NOMO-1 (cell line): ENCODE measurements at regions not wholly inside any gene's neighbourhood (a gene's known extent, or its start where the extent isn't known, plus 50 kb on each side); places are given as distances from the start of the nearest gene placed in this dataset.
A peak's percentile ranks its signal among the peaks of the same experiment; 100 is the strongest.
"Not testable (repeated sequence)": the region's sequence is repeated elsewhere in the genome, so short reads cannot be mapped to it uniquely, and the experiment has no call there.

Source experiments
- DNase-seq, 2 experiments: peaks; one replicate each; lab custom pipeline; 2025; ENCODE audit not compliant: unreplicated experiment in 2 of 2; lab: John Stamatoyannopoulos, UW

- DNase-seq, result not testable (repeated sequence)
These were observed 191.8 kb downstream of the KLRB1 start for GRCh38 chr12:9415898-9416297.

- not testable (repeated sequence) for DNase-seq
These were observed 193.9 kb downstream of the KLRB1 start for GRCh38 chr12:9413862-9414261.

- not testable (repeated sequence) for DNase-seq
These were observed 195.3 kb downstream of the KLRB1 start for GRCh38 chr12:9412459-9412858.

DNA sequence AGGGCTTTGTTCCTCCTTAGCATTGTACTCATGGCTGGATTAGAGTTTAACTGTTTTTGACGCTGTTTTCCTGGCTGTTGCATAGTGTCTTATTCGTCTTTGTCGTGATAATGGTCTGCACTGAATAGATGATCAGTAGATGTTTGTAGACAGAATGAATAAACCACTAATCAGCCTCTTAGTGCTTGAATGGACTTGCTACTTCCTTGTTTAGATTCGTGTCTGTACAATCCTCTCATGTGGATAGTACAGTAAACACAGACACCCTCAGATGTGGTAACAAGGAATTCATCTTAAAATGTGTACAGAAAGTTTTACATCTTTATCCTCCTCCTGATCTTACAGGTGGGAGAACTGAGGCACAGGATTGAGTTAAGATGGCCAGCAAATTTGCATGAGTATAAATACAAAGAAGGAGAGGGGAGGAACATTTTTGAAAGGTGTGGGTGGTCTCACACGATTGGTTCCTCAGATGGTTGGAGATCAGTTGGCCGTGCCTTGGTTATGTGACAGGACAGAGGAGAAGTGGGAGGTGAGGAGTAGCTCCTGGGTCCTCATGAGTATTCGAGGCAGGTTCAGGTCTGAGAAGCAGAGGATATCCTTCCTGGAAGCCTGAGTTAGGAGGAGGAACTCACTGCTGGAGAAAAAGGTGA lies 196.0 kb downstream of the KLRB1 start:
- DNase-seq, result not testable (repeated sequence)

DNA sequence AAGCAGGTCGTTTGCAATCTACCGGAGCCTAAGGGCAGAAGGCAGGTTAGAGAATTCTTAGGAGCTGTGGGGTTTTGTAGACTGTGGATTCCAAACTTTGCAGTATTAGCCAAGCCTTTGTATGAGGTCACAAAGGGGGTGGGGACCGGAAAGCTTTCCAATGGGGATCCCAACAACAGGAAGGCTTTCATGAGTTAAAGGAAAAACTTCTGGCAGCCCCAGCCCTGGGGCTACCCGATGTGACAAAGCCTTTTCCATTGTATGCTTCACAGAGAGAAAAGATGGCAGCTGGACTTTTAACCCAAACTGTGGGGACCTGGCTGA lies 199.2 kb upstream of the PZP start:
- not testable (repeated sequence) for DNase-seq

DNA sequence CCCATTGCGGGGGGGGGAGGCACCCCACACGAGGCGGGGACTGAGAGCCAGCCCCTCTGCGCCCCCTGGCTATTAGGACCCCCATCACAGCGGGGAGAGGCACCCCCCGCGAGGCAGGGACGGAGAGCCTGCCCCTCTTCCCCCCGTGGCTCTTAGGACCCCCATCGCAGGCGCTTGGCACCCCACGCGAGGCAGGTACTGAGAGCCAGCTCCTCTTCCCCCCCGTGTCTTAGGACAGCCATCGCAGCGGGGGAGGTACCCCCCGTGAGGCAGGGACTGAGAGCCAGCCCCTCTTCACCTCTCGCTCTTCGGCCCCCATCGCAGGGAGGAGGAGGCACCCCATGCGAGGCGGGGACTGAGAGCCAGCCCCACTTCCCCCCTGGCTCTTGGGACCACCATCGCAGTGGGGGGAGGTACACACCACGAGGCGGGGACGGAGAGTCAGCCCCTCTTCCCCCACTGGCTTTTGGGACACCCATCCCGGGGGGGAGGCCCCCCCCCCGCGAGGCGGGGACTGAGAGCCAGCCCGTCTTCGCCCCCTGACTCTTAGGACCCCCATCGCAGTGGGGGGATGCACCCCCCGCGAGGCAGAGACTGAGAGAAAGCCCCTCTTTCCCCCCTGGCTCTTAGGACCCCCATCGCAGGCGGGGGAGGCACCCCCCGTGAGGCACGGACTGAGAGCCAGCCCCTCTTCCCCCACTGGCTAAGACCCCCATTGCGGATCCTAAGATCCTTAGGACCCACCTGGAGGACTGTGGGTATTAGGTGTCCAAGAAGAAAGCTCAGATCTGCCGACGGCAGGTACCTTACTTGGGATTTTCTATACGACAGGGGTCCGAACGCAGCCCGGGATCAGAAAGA lies 198.6 kb upstream of the PZP start:
- DNase-seq, result no peak

DNA sequence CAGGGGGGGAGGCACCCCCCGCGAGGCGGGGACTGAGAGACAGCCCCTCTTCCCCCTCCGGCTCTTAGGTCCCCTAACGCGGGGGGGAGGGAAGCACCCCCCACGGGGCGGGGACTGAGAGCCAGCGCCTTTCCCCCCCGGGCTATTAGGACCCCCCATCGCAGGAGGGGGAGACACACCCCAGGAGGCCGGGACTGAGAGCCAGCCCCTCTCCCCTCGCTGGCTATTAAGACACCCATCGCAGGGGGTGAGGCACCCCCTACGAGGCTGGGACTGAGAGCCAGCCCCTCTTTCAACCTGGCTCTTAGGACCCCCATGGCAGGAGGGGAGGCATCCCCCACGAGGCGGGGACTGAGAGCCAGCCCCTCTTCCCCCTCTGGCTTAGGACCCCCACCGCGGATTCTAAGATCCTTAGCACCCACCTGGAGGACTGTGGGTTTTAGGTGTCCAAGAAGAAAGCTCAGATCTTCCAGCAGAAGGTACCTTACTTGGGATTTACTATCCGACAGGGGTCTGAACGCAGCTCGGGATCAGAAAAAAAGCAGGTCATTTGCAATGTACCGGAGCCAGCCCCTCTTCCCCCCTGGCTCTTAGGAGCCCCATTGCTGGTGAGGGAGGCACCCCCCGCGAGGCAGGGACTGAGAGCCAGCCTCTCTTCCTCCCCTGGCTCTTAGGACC lies 197.8 kb upstream of the PZP start:
- no peak for DNase-seq

- no peak for DNase-seq
These were observed 196.5 kb upstream of the PZP start for GRCh38 chr12:9404469-9405260.

- no peak for DNase-seq
These were observed 195.8 kb upstream of the PZP start for GRCh38 chr12:9404031-9404430.

GRCh38 chr12:9402432-9403040 lies 194.3 kb upstream of the PZP start:
- not testable (repeated sequence) for DNase-seq

- DNase-seq, result not testable (repeated sequence)
These were observed 188.2 kb upstream of the PZP start for GRCh38 chr12:9396367-9396766.

GRCh38 chr12:9395220-9395619 lies 187.0 kb upstream of the PZP start:
- not testable (repeated sequence) for DNase-seq

DNA sequence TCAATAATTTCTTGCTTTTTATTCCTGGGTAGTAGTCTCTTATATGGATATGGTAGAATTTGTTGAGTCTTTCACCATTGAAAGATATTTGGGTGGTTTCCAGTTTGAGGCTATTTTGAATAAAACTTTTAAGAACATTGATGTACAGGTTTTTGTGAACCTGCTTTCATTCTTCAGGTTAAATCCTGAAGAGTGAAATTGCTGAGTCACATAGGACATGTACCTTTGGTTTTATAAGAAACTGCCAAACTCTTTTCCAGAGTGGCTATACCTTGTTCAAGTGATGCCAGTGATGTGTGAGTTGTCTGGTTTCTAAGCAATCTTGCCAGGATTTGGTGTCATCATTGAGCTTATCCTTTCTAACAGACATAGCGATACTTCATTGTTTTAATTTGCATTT lies 184.6 kb upstream of the PZP start:
- DNase-seq, result no peak

- DNase-seq, result no peak
These were observed 183.6 kb upstream of the PZP start for GRCh38 chr12:9391815-9392214.

DNA sequence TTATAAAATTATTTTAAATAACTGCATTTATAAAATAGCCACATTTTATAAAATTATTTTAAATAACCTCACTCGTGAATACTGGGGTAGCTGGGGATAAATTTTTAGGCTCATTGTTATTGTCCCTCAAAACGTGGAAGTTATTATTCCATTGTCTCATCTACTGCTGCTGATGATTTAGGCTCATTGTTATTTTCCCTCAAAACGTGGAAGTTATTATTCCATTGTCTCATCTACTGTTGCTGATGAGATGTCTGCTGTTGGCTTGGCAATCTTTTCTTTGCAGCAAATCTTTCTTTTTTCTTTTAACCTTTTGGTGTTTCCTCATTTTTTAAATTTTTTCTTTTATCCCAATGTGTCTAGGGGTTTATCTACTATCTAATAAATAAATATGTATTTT lies 182.6 kb upstream of the PZP start:
- no peak for DNase-seq

DNA sequence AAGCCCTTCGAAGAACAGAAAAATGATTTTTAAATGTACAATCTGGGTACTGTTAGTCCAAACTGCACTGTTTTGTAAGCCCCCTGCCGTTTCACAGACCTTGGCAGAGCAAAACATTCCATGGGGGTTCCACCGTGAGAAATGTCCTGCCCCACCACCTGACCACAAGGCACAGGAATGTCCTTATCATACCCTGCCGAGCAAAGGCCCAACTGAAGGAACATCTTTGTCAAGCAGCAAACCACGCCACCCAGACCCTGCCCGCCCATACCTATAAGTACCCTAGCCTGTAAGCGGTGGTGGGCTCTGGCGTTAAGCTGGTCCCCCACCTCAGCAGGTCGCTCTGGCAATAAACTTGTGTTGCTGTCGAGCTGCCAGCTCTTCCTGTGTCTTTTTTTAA lies 181.6 kb upstream of the PZP start:
- no peak for DNase-seq

- DNase-seq, result no peak
These were observed 180.2 kb upstream of the PZP start for GRCh38 chr12:9388379-9388778.

DNA sequence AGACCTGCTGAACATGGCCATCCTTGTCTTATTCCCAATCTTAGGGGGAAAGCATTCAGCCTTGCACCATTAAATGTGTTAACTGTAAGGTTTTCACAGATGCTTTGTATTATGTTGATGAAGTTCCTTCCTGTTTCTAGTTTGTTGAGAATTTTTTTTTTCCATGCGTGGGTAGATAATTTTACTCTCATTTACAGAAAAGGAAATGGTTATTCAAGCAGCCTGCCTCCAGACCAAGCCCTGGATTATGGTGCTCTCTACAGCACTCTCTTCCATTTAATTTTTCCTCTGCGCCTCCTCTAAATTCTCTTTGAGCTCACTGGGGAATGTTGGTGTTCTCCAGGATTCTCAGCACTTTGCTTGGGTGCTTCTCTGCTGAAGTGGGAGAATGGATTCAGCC lies 179.3 kb upstream of the PZP start:
- DNase-seq, result no peak

DNA sequence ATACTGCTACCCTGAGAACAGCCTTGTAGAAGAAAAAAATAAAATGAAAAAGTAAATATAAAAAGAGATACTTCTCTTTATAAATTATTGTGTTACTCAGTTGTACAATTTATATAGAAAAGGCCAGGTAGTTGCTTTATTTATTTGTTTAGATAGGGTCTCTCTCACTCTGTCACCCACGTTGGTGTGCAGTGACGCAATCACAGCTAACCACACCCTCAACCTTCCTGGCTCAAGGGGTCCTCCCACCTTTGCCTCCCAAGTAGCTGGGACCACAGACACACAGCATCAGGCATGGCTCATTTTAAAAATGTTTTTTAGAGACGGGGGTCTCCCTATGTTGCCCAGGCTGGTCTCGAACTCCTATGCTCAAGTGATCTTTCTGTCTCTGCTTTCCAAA lies 175.4 kb upstream of the PZP start:
- DNase-seq, result no peak

DNA sequence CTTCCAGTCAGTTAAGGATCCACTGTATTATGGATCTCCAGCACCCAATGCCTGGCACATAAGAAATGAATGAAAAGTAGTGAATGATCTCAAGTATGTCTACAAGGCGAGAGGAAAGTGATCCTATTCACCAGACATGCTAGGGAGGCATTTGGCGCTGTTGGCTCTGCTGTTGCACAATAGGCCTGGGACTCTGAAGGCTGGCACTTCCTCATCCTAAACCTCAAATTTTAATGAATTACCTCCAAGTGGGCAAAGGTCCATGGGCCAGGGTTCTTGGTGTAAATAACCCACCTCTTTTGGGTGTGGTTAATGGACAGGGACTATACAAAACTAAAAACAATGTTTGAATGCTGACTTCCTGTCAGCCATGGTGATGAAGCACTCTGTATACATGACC lies 173.4 kb upstream of the PZP start:
- peak; percentile 72 to 88 for DNase-seq

- DNase-seq, result no peak
These were observed 172.5 kb upstream of the PZP start for GRCh38 chr12:9380650-9381049.
